Karpas-422 (cell line): ENCODE measurements at regions not wholly inside any gene's neighbourhood (a gene's known extent, or its start where the extent isn't known, plus 50 kb on each side); places are given as distances from the start of the nearest gene placed in this dataset.
A peak's percentile ranks its signal among the peaks of the same experiment; 100 is the strongest.

Experiments used
- DNase-seq: peaks from one replicate; pipeline ENCODE4 v3.0.0-alpha.2; 2015
- H2AFZ ChIP-seq: fragments of 200-600 bp; sonication (generic); 2 replicates; pipeline ENCODE4 v1.6.1; 2014; ENCODE audit warnings: antibody characterized with exemption, low read length, mixed read lengths
- H3K27ac ChIP-seq: fragments of 200-600 bp; sonication (generic); 2 replicates; pipeline ENCODE4 v1.5.1; 2014; ENCODE audit warnings: mild to moderate bottlenecking, low read length, moderate library complexity
- H3K27me3 ChIP-seq: fragments of 200-600 bp; sonication (generic); 2 replicates; pipeline ENCODE4 v1.6.1; 2014; ENCODE audit warnings: low read length, mixed read lengths
- H3K36me3 ChIP-seq: fragments of 200-600 bp; sonication (generic); 2 replicates; pipeline ENCODE4 v1.6.1; 2014; ENCODE audit warnings: low read length, mixed read lengths; ENCODE audit not compliant: insufficient read depth
- H3K4me1 ChIP-seq: fragments of 200-600 bp; sonication (generic); 2 replicates; pipeline ENCODE4 v1.6.1; 2014; ENCODE audit warnings: mild to moderate bottlenecking, low read length, mixed read lengths
- H3K4me2 ChIP-seq: fragments of 200-600 bp; sonication (generic); 2 replicates; pipeline ENCODE4 v1.6.1; 2014; ENCODE audit warnings: low read length, low read depth, mild to moderate bottlenecking; ENCODE audit not compliant: poor library complexity, severe bottlenecking
- H3K4me3 ChIP-seq: fragments of 200-600 bp; sonication (generic); 2 replicates; pipeline ENCODE4 v1.5.1; 2014; ENCODE audit warnings: mild to moderate bottlenecking, antibody characterized with exemption, low read length, mixed read lengths
- H3K79me2 ChIP-seq: fragments of 200-600 bp; sonication (generic); 2 replicates; pipeline ENCODE4 v1.6.1; 2014; ENCODE audit warnings: mild to moderate bottlenecking, low read length, mixed read lengths
- H3K9ac ChIP-seq: fragments of 200-600 bp; sonication (generic); 2 replicates; pipeline ENCODE4 v1.6.0; 2014; ENCODE audit warnings: low read length
- H3K9me2 ChIP-seq: fragments of 200-600 bp; sonication (generic), shearing (Covaris generic); replicated peaks from 2 replicates; pipeline ENCODE4 v1.6.0; 2014; ENCODE audit warnings: mild to moderate bottlenecking, low read length, moderate library complexity; ENCODE audit not compliant: insufficient read depth
- H3K9me3 ChIP-seq: fragments of 300-700, 200-600 bp; sonication (generic); 2 replicates; pipeline ENCODE4 v1.6.1; 2014; ENCODE audit warnings: low read length, mixed read lengths
- H4K20me1 ChIP-seq: fragments of 200-600 bp; sonication (generic); 2 replicates; pipeline ENCODE4 v1.6.1; 2014; ENCODE audit warnings: mild to moderate bottlenecking, antibody characterized with exemption, low read length, low read depth; ENCODE audit not compliant: insufficient read depth

- Histone ChIP-seq H3K9me3 (no peaks in the 10 kb centered on the region), H4K20me1 (no peaks in the 10 kb centered on the region), H3K27ac (no peak overlapping the region), H3K4me2 (no peak overlapping the region), H3K9me2 (no peaks in the 10 kb centered on the region), H3K79me2 (no peaks in the 10 kb centered on the region), H2AFZ (no peak overlapping the region), H3K27me3 (no peaks in the 10 kb centered on the region), H3K4me3 (no peak overlapping the region), H3K36me3 (no peaks in the 10 kb centered on the region), H3K9ac (no peak overlapping the region), H3K4me1 (no peaks in the 10 kb centered on the region)
- DNase-seq: no peak
These were observed 140.4 kb downstream of the ATP6V1G3 start for GRCh38 chr1:198400063-198400462.

- H3K27me3 ChIP-seq: no peaks in the 10 kb centered on the region
- no peaks in the 10 kb centered on the region for H3K79me2 ChIP-seq
- no peak overlapping the region for H3K9ac ChIP-seq
- H3K36me3 ChIP-seq: no peaks in the 10 kb centered on the region
- H3K4me3 ChIP-seq: no peak overlapping the region
- no peak overlapping the region for H3K27ac ChIP-seq
- no peak for DNase-seq
- no peak overlapping the region for H2AFZ ChIP-seq
- no peak overlapping the region for H3K4me2 ChIP-seq
- no peaks in the 10 kb centered on the region for H4K20me1 ChIP-seq
- no peaks in the 10 kb centered on the region for H3K9me2 ChIP-seq
- H3K9me3 ChIP-seq: no peaks in the 10 kb centered on the region
- H3K4me1 ChIP-seq: no peaks in the 10 kb centered on the region
These were observed 141.0 kb downstream of the ATP6V1G3 start for GRCh38 chr1:198399452-198399851.

- no peaks in the 10 kb centered on the region for H3K27me3 ChIP-seq
- no peaks in the 10 kb centered on the region for H3K36me3 ChIP-seq
- no peaks in the 10 kb centered on the region for H3K79me2 ChIP-seq
- DNase-seq: no peak
- no peaks in the 10 kb centered on the region for H3K4me1 ChIP-seq
- H4K20me1 ChIP-seq: no peaks in the 10 kb centered on the region
- H3K4me2 ChIP-seq: no peak overlapping the region
- H3K27ac ChIP-seq: no peak overlapping the region
- no peaks in the 10 kb centered on the region for H3K9me2 ChIP-seq
- H2AFZ ChIP-seq: no peak overlapping the region
- H3K9ac ChIP-seq: no peak overlapping the region
- no peaks in the 10 kb centered on the region for H3K9me3 ChIP-seq
- H3K4me3 ChIP-seq: no peak overlapping the region
These were observed 143.2 kb downstream of the ATP6V1G3 start for GRCh38 chr1:198397208-198397808.

DNA sequence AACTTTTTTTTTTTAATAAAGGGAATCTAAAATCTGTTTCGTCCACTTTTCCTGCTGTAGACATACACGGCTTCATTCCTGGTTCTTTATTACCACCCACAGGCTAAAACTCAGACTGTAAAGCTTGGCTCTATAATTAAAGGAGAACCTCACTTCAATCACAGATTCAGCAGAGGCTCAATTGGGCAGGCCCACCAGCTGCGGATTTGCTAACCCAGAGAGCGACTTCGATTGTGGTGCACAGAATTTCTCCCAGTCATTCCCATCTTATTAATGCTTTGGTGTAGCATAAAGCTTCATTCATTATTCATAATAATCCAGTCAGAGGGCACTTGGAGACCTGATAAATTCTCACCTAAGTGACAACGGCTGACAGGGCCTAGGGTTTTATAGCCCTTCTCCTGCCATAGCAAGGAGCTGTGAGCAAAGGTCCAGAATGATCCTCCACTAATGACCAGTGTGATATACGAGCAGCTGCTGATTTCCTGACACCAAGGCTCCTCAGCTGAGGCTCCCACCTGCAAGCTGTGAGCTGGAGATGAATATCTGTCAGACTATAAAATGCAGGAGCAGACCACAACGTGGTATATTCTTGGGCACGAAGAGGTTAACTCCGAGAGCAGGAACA lies 149.0 kb downstream of the ATP6V1G3 start:
- Histone ChIP-seq H3K4me2 (no peak overlapping the region), H3K4me1 (peaks cover 14% of the 10 kb centered on the region), H3K9me2 (no peaks in the 10 kb centered on the region), H3K27ac (no peak overlapping the region), H3K79me2 (no peaks in the 10 kb centered on the region), H3K9ac (no peak overlapping the region), H3K4me3 (no peak overlapping the region), H3K9me3 (no peaks in the 10 kb centered on the region), H3K36me3 (no peaks in the 10 kb centered on the region), H2AFZ (no peak overlapping the region), H4K20me1 (no peaks in the 10 kb centered on the region), H3K27me3 (no peaks in the 10 kb centered on the region)
- DNase-seq: no peak

DNA sequence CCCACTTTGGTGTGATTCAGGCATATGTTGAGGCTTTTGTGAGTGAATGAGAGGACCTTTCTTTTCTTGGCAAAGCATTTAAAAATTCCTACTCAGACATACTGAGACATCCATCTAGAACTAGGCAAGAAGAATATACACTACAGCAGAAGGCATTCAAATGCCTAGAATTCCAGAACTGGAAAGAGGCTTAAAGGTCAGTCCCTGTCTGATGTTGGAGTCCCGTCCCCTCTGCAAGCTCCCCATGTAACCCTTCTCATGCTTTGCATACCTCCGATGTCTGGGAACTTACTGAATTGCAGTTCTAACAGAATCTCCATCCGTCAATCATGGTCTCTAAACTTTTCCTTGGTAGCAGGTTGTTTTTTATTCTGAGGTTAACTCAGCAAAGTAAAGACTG lies 152.9 kb downstream of the ATP6V1G3 start:
- Histone ChIP-seq H3K9me3 (no peaks in the 10 kb centered on the region), H3K79me2 (no peaks in the 10 kb centered on the region), H3K4me3 (no peak overlapping the region), H2AFZ (peak overlapping the region; percentile 43; the same call in 1 of the 2 replicates), H3K36me3 (no peaks in the 10 kb centered on the region), H3K9me2 (no peaks in the 10 kb centered on the region), H3K27ac (no peak overlapping the region), H3K4me2 (peak overlapping the region; percentile 30), H4K20me1 (no peaks in the 10 kb centered on the region), H3K27me3 (no peaks in the 10 kb centered on the region), H3K9ac (no peak overlapping the region), H3K4me1 (peaks cover 16% of the 10 kb centered on the region)
- DNase-seq: no peak

GRCh38 chr1:198380275-198380674 lies 160.2 kb downstream of the ATP6V1G3 start:
- Histone ChIP-seq H3K4me1 (no peaks in the 10 kb centered on the region), H3K9me2 (no peaks in the 10 kb centered on the region), H3K9me3 (peaks cover under 1% of the 10 kb centered on the region)

DNA sequence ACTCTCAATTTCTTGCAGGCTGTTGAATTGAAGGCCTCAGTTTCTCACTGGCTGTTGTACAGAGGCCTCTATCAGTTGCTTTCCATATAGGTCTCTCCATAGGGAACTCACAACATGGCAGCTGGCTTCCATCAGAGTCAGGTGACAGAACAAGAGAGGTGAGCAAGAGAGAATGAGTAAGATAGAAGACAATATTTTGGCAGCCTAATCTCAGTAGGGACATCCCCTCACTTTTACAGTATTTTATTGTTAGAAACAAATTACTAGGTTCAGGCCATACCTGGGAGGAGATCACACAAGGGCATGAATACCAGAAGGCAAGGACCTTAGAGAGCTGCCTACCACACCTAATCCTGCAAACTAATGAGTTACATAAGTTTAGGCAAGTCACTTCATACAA lies 162.8 kb downstream of the ATP6V1G3 start:
- Histone ChIP-seq H3K4me3 (no peak overlapping the region), H2AFZ (no peak overlapping the region), H3K79me2 (no peaks in the 10 kb centered on the region), H3K27me3 (no peaks in the 10 kb centered on the region), H4K20me1 (no peaks in the 10 kb centered on the region), H3K4me1 (no peaks in the 10 kb centered on the region), H3K9me2 (no peaks in the 10 kb centered on the region), H3K9me3 (peaks cover 21% of the 10 kb centered on the region), H3K27ac (no peak overlapping the region), H3K9ac (no peak overlapping the region), H3K4me2 (no peak overlapping the region), H3K36me3 (peaks cover 7% of the 10 kb centered on the region; the same call in 1 of the 2 replicates)
- DNase-seq: no peak

More at GRCh38 chr1:198380275-198380674, 160.2 kb downstream of the ATP6V1G3 start:
- Histone ChIP-seq H4K20me1 (no peaks in the 10 kb centered on the region), H3K27me3 (no peaks in the 10 kb centered on the region), H3K79me2 (no peaks in the 10 kb centered on the region), H3K4me3 (no peak overlapping the region), H3K9ac (no peak overlapping the region), H3K4me2 (no peak overlapping the region), H3K36me3 (no peaks in the 10 kb centered on the region), H2AFZ (no peak overlapping the region), H3K27ac (no peak overlapping the region)
- no peak for DNase-seq

DNA sequence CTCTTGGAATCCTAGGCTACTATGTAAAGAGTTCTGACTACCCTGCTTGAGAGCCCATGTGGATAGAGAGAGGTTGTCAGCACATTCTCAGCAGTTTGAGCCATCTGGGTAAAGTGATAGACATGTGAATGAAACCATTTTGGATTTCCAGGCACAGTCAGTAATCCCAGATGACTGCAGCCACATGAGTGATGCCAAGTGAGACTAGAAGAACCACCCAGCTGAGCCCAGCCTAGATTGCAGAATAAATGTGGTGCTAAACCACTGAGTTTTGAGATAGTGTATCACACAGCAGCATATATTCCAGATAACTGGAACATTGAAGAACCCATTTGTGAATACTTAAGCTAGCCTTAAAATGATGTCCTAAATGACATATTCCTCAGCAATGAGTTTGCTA lies 166.2 kb downstream of the ATP6V1G3 start:
- Histone ChIP-seq H3K27ac (no peak overlapping the region), H3K4me3 (no peak overlapping the region), H3K9me3 (peaks cover 21% of the 10 kb centered on the region), H3K4me1 (no peaks in the 10 kb centered on the region), H3K9ac (no peak overlapping the region), H3K9me2 (no peaks in the 10 kb centered on the region), H3K4me2 (no peak overlapping the region), H2AFZ (no peak overlapping the region), H4K20me1 (no peaks in the 10 kb centered on the region), H3K79me2 (no peaks in the 10 kb centered on the region), H3K36me3 (peaks cover 7% of the 10 kb centered on the region; the same call in 1 of the 2 replicates), H3K27me3 (no peaks in the 10 kb centered on the region)
- no peak for DNase-seq
